Liver (tissue), 8 donors: ENCODE measurements at regions not wholly inside any gene's neighbourhood (a gene's known extent, or its start where the extent isn't known, plus 50 kb on each side); places are given as distances from the start of the nearest gene placed in this dataset.

Source experiments
- DNase-seq: peaks from one replicate; pipeline ENCODE4 v3.0.0-alpha.2; 2017; ENCODE audit warnings: low spot score
- H3K27ac ChIP-seq, 2 donors: one replicate each; pipeline ENCODE4 v1.7.0; 2013; ENCODE audit warnings: inconsistent platforms in 2 of 2, low read length in 2 of 2, control low read depth in 1 of 2, low read depth in 1 of 2, mild to moderate bottlenecking in 1 of 2
- H3K27me3 ChIP-seq, 4 donors: one replicate each; pipeline versions ENCODE4 v1.6.1 to v1.7.0; 2013; ENCODE audit warnings: low read length in 3 of 4, inconsistent platforms in 1 of 4, mild to moderate bottlenecking in 1 of 4, moderate library complexity in 1 of 4; ENCODE audit not compliant: control insufficient read depth in 4 of 4, insufficient read depth in 4 of 4
- H3K36me3 ChIP-seq, 4 donors: one replicate each; pipeline versions ENCODE4 v1.6.1 to v1.7.0; 2013; ENCODE audit warnings: low read length in 3 of 4, mild to moderate bottlenecking in 3 of 4, low read depth in 1 of 4, moderate library complexity in 1 of 4; ENCODE audit not compliant: control insufficient read depth in 4 of 4, insufficient read depth in 3 of 4
- H3K4me1 ChIP-seq, 4 donors: one replicate each; pipeline versions ENCODE4 v1.6.1 to v1.7.0; 2013; ENCODE audit warnings: low read length in 3 of 4, mild to moderate bottlenecking in 3 of 4, moderate library complexity in 1 of 4; ENCODE audit not compliant: control insufficient read depth in 4 of 4, insufficient read depth in 4 of 4
- H3K4me3 ChIP-seq, 3 donors: one replicate each; pipeline versions ENCODE4 v1.6.1 to v1.7.0; 2013; ENCODE audit warnings: low read length in 3 of 3, control low read depth in 1 of 3, low read depth in 1 of 3, mild to moderate bottlenecking in 1 of 3
- H3K9ac ChIP-seq, 2 donors: one replicate each; pipeline ENCODE4 v1.7.0; 2013; ENCODE audit warnings: low read length in 2 of 2, mild to moderate bottlenecking in 2 of 2, moderate library complexity in 2 of 2, control low read depth in 1 of 2, low read depth in 1 of 2
- H3K9me3 ChIP-seq, 4 donors: one replicate each; pipeline versions ENCODE4 v1.6.1 to v1.7.0; 2013; ENCODE audit warnings: low read length in 3 of 4; ENCODE audit not compliant: control insufficient read depth in 4 of 4
- CTCF ChIP-seq: fragments of 150-350 bp; IDR thresholded peaks from 2 replicates; pipeline ENCODE4 v1.5.1; 2017; ENCODE audit warnings: improper control_type of control experiment, low read depth, low read length; ENCODE audit not compliant: missing input control
- EGR1 ChIP-seq, 2 donors: IDR thresholded peaks; 2 replicates each; pipeline ENCODE4 v1.6.1; 2016 to 2018; ENCODE audit warnings: antibody characterized with exemption in 2 of 2, low read depth in 2 of 2
- FOXA1 ChIP-seq: IDR thresholded peaks from 2 replicates; pipeline ENCODE4 v1.6.1; 2016; ENCODE audit warnings: antibody characterized with exemption
- FOXA2 ChIP-seq: IDR thresholded peaks from 2 replicates; pipeline ENCODE4 v1.6.1; 2016; ENCODE audit warnings: antibody characterized with exemption
- GABPA ChIP-seq, 2 donors: IDR thresholded peaks in 1 of 2; conservative IDR thresholded peaks in 1 of 2; 2 replicates each; pipeline ENCODE4 v1.6.1; 2016; ENCODE audit warnings: antibody characterized with exemption in 2 of 2, mild to moderate bottlenecking in 1 of 2, moderate library complexity in 1 of 2
- HNF4A ChIP-seq, 2 donors: conservative IDR thresholded peaks; 2 replicates each; pipeline ENCODE4 v1.6.1; 2016; ENCODE audit warnings: antibody characterized with exemption in 2 of 2, mild to moderate bottlenecking in 2 of 2
- JUND ChIP-seq, 2 donors: IDR thresholded peaks; 2 replicates each; pipeline ENCODE4 v1.6.1; 2016; ENCODE audit warnings: antibody characterized with exemption in 2 of 2
- NR2F2 ChIP-seq: IDR thresholded peaks from 2 replicates; pipeline ENCODE4 v1.6.1; 2016; ENCODE audit warnings: antibody characterized with exemption
- RAD21 ChIP-seq, 2 donors: IDR thresholded peaks; 2 replicates each; pipeline ENCODE4 v1.6.1; 2016; ENCODE audit warnings: antibody characterized with exemption in 2 of 2, mild to moderate bottlenecking in 2 of 2
- RXRA ChIP-seq, 2 donors: IDR thresholded peaks; 2 replicates each; pipeline ENCODE4 v1.6.1; 2017 to 2018; ENCODE audit warnings: antibody characterized with exemption in 2 of 2, mild to moderate bottlenecking in 1 of 2
- SP1 ChIP-seq: IDR thresholded peaks from 2 replicates; pipeline ENCODE4 v1.6.1; 2018; ENCODE audit warnings: antibody characterized with exemption, mild to moderate bottlenecking
- TAF1 ChIP-seq: conservative IDR thresholded peaks from 2 replicates; pipeline ENCODE4 v1.6.1; 2016; ENCODE audit warnings: antibody characterized with exemption, mild to moderate bottlenecking
- YY1 ChIP-seq: IDR thresholded peaks from 2 replicates; pipeline ENCODE4 v1.6.1; 2016; ENCODE audit warnings: antibody characterized with exemption, mild to moderate bottlenecking
- WGBS: extraction: QIAGEN DNeasy Blood & Tissue Kit; methylation state at CpG from one replicate; pipeline ENCODE4 v1.1.7; 2013; 5-methylcytosine and 5-hydroxymethylcytosine counted together
- TF ChIP-seq, protein P1 (sequence below): IDR thresholded peaks from 2 replicates; pipeline ENCODE4 v1.6.1; 2016; ENCODE audit warnings: antibody characterized with exemption
- TF ChIP-seq, protein P2 (sequence below): IDR thresholded peaks from 2 replicates; pipeline ENCODE4 v1.6.1; 2016; ENCODE audit warnings: antibody characterized with exemption
- donor health status: healthy.
- donor health status: healthy.
- donor health status: healthy.
- donor health status: healthy.
- donor health status: healthy.

GRCh38 chr3:64345371-64345770 lies 120.1 kb upstream of the PRICKLE2 start:
- H3K27ac ChIP-seq, result peak overlapping the region; percentile 19 to 39
- H3K9me3 ChIP-seq, result no peaks in the 10 kb centered on the region
- no peaks in the 10 kb centered on the region for H3K4me1 ChIP-seq
- 19% methylated on average over 2 of the region's 2 CpGs for WGBS
- H3K4me3 ChIP-seq, result no peak overlapping the region
- DNase-seq, result no peak
- no peaks in the 10 kb centered on the region for H3K27me3 ChIP-seq
- no peaks in the 10 kb centered on the region for H3K36me3 ChIP-seq
- H3K9ac ChIP-seq, result no peak overlapping the region
- TF ChIP-seq FOXA2 (no peak), NR2F2 (no peak), RAD21 (IDR thresholded peaks at IDR 0.05) (peak in 1 of 2 donors; percentile 14), JUND (IDR thresholded peaks at IDR 0.05) (no peak), TAF1 (no peak), SP1 (peak; percentile 10)
- TF ChIP-seq, protein P1, sequence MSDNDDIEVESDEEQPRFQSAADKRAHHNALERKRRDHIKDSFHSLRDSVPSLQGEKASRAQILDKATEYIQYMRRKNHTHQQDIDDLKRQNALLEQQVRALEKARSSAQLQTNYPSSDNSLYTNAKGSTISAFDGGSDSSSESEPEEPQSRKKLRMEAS, result no peak

GRCh38 chr3:64344721-64345207 lies 119.5 kb upstream of the PRICKLE2 start:
- Histone ChIP-seq H3K4me1 (no peaks in the 10 kb centered on the region), H3K9ac (no peak overlapping the region), H3K36me3 (no peaks in the 10 kb centered on the region), H3K27me3 (no peaks in the 10 kb centered on the region), H3K4me3 (no peak overlapping the region), H3K9me3 (no peaks in the 10 kb centered on the region), H3K27ac (peak overlapping the region; percentile 15 to 19)
- TF ChIP-seq, protein P2, sequence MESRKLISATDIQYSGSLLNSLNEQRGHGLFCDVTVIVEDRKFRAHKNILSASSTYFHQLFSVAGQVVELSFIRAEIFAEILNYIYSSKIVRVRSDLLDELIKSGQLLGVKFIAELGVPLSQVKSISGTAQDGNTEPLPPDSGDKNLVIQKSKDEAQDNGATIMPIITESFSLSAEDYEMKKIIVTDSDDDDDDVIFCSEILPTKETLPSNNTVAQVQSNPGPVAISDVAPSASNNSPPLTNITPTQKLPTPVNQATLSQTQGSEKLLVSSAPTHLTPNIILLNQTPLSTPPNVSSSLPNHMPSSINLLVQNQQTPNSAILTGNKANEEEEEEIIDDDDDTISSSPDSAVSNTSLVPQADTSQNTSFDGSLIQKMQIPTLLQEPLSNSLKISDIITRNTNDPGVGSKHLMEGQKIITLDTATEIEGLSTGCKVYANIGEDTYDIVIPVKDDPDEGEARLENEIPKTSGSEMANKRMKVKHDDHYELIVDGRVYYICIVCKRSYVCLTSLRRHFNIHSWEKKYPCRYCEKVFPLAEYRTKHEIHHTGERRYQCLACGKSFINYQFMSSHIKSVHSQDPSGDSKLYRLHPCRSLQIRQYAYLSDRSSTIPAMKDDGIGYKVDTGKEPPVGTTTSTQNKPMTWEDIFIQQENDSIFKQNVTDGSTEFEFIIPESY, result no peak
- TF ChIP-seq YY1, result peak; percentile 29
- WGBS, result 56% methylated on average over 4 of the region's 4 CpGs
- no peak for DNase-seq

DNA sequence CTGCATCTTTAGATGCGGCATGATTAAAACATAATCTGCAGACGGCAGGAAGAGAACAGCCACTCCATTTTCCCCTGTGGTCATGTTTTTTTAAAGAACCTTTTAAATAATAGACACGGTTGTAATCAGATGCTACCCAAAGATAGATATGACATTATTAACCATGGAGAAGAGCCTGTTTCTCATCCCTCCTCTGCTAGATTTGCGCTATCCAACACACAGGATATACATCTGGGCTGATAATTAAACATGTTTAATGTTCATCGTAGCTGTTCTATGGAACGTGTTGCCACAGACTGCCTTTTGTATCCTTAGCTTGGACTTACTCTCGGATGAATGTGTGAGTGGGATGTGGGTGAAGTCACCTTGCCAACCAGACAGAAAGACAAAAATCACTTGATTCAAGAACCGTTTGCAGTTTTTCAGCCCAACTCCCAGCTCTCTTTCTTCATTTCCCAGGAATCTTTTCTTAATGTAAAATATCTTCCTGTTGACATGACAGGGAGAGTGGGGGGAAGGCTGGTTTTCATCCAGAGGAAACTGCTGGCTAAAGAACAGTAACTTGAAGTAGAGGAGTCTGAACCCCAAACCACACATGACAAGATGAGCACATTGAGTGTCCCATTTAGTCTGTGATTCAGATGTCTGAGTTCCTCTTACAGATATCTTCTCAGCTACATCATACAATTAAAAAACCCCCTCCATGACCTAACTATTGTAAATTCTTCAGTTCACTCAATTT lies 118.6 kb upstream of the PRICKLE2 start:
- TF ChIP-seq FOXA1, result no peak
- WGBS, result 79% methylated on average over 8 of the region's 8 CpGs
- no peak for DNase-seq
- no peak overlapping the region for H3K27ac ChIP-seq
- no peak overlapping the region for H3K4me3 ChIP-seq
- no peaks in the 10 kb centered on the region for H3K9me3 ChIP-seq
- no peaks in the 10 kb centered on the region for H3K27me3 ChIP-seq
- no peaks in the 10 kb centered on the region for H3K36me3 ChIP-seq
- H3K9ac ChIP-seq, result no peak overlapping the region
- H3K4me1 ChIP-seq, result no peaks in the 10 kb centered on the region

DNA sequence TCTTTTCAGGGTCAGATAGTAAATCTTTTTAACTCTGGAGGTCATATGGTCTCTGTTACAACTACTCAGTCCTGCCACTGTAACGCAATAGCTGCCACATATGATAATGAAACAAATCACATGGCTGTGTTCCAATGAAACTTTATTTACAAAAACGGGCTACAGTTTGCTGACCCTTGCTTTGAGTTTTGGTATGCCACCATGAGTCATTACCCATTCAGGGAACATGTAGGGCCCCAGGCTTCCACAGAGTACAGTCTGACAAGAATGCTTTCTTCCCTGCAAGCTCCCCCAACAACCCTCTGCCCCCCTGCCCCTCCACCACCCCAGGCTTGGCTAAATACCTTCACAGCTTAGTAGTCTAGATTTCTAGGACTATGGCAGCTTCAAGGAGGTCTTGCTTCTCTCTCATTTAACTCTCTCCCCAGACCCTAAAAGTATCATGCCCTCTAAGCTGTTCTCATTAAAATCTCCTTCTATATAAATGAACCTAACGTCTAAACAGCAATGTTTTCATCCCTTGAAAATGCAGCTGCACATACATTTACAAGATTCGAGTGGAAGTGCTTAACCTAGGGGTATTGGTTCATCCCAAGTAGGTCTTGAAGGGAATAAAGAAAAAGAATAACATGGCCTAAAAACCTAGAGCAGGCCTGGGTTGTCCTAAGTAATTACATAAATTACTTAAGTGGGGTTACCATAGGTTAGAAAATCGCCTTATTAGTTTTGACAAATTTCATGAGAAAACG lies 117.8 kb upstream of the PRICKLE2 start:
- H3K27ac ChIP-seq, result no peak overlapping the region
- no peaks in the 10 kb centered on the region for H3K4me1 ChIP-seq
- H3K9ac ChIP-seq, result no peak overlapping the region
- no peaks in the 10 kb centered on the region for H3K27me3 ChIP-seq
- H3K9me3 ChIP-seq, result no peaks in the 10 kb centered on the region
- H3K36me3 ChIP-seq, result no peaks in the 10 kb centered on the region
- TF ChIP-seq, protein P1, result no peak
- TF ChIP-seq RAD21 (IDR thresholded peaks at IDR 0.05) (no peak), EGR1 (IDR thresholded peaks at IDR 0.05; ENCODE audit: low read depth in 2 of 2) (no peak), CTCF (no peak), NR2F2 (no peak), GABPA (IDR thresholded peaks at IDR 0.05 in 1 of 2, conservative IDR thresholded peaks at IDR 0.05 in 1 of 2) (no peak), HNF4A (conservative IDR thresholded peaks at IDR 0.05) (no peak), RXRA (IDR thresholded peaks at IDR 0.05) (no peak), YY1 (no peak)
- no peak overlapping the region for H3K4me3 ChIP-seq
- 72% methylated on average over 6 of the region's 6 CpGs for WGBS
- no peak for DNase-seq
